Left ventricle myocardium inferior (tissue), 1 donor: ENCODE measurements at regions not wholly inside any gene's neighbourhood (a gene's known extent, or its start where the extent isn't known, plus 50 kb on each side); places are given as distances from the start of the nearest gene placed in this dataset.

Source experiments
- DNase-seq: peaks from one replicate; pipeline ENCODE4 v3.0.0-alpha.2; 2020
- H3K27ac ChIP-seq: fragments of 200-600 bp; replicated peaks from 2 replicates; pipeline ENCODE4 v1.8.0; 2021
- H3K27me3 ChIP-seq: fragments of 200-600 bp; 2 replicates; pipeline ENCODE4 v1.8.0; 2021; ENCODE audit warnings: low read depth
- H3K36me3 ChIP-seq: fragments of 200-600 bp; 2 replicates; pipeline ENCODE4 v1.8.0; 2021
- H3K4me1 ChIP-seq: fragments of 200-600 bp; 2 replicates; pipeline ENCODE4 v1.8.0; 2021
- H3K4me3 ChIP-seq: fragments of 200-600 bp; 2 replicates; pipeline ENCODE4 v1.8.0; 2021; ENCODE audit warnings: mild to moderate bottlenecking, moderate library complexity
- H3K9me3 ChIP-seq: fragments of 200-600 bp; replicated peaks from 2 replicates; pipeline ENCODE4 v1.8.0; 2021
- intact Hi-C: fragments of 100-400 bp; cut with micrococcal nuclease; formaldehyde crosslinking; loops from one replicate; pipeline ENCODE4 v1.11.0; 2022
- TF ChIP-seq, protein P1 (sequence below): fragments of 200-600 bp; IDR thresholded peaks from 2 replicates; pipeline ENCODE4 v1.8.0; 2021; ENCODE audit warnings: antibody characterized with exemption, mild to moderate bottlenecking, borderline replicate concordance
- donor health status: DM: no; HTN: yes; CAD: no; lungs with severe emphysema.

DNA sequence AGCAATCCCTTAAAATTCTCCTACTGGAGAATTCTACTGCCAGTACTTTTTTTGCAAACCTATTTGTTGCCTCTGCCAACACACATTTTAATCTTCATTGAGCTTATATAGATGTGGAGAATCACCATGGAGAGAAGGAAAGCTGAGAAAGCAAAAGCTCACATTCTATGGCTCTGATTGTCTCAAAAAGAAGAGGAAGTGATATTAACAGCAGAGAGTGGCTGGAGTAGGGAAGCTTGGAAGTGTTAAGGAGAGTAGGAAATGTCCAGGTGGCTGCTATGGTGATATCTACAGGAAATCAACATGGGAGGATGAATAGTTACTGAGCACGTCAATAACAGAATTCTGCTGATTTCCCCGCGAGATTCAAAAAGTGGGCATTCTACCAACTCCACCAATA, 78.8 kb upstream of the TDRD3 start:
- Histone ChIP-seq H3K4me3 (no peak overlapping the region), H3K9me3 (no peaks in the 10 kb centered on the region), H3K4me1 (no peaks in the 10 kb centered on the region), H3K27ac (no peak overlapping the region), H3K36me3 (no peaks in the 10 kb centered on the region), H3K27me3 (no peaks in the 10 kb centered on the region)
- intact Hi-C loops: no loop called here
- TF ChIP-seq, protein P1, sequence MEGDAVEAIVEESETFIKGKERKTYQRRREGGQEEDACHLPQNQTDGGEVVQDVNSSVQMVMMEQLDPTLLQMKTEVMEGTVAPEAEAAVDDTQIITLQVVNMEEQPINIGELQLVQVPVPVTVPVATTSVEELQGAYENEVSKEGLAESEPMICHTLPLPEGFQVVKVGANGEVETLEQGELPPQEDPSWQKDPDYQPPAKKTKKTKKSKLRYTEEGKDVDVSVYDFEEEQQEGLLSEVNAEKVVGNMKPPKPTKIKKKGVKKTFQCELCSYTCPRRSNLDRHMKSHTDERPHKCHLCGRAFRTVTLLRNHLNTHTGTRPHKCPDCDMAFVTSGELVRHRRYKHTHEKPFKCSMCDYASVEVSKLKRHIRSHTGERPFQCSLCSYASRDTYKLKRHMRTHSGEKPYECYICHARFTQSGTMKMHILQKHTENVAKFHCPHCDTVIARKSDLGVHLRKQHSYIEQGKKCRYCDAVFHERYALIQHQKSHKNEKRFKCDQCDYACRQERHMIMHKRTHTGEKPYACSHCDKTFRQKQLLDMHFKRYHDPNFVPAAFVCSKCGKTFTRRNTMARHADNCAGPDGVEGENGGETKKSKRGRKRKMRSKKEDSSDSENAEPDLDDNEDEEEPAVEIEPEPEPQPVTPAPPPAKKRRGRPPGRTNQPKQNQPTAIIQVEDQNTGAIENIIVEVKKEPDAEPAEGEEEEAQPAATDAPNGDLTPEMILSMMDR: no peak
- no peak for DNase-seq

DNA sequence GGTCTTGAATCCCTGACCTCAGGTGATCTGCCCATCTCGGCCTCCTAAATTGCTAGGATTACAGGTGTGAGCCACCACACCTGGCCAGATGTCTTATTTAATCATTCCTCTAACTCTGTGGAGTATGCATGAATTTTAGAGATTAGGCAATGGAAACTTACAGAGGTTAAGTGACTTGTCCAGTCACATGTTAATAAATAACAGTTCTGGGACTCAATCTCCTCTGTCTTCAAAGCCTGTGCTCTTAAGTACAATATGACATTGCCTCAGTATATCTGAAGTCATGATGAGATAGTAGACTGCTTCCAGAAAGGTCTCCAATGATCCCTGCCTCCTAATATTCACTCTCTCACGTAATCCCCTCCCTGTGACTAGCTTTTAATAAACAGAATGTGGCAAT, 72.9 kb upstream of the TDRD3 start:
- Histone ChIP-seq H3K9me3 (no peaks in the 10 kb centered on the region), H3K4me3 (no peak overlapping the region), H3K4me1 (peaks cover 15% of the 10 kb centered on the region), H3K27ac (no peak overlapping the region), H3K27me3 (no peaks in the 10 kb centered on the region), H3K36me3 (no peaks in the 10 kb centered on the region)
- intact Hi-C loops: no loop called here
- TF ChIP-seq, protein P1: no peak
- no peak for DNase-seq

DNA sequence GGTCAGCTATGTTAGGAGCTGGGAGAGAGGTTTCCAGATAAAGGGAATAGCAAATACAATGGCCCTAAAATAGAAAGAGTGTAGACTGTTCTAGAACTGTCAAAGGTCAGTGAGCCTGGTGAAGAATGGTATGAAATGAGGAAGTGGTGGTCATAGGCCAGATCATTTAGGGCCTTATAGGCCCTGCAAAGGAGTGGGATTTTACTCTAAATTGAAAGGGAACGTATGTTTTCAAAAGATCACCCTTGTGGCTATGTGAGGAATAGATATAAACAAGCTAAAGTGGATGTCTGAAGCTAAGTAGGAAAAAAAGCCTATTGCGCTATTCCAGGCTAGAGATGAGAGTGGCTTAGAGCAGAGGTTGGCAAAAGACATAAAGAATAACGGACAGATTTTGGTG, 70.7 kb upstream of the TDRD3 start:
- TF ChIP-seq, protein P1: no peak
- intact Hi-C loops: no loop called here

GRCh38 chr13:60327511-60327910, 69.5 kb upstream of the TDRD3 start:
- Histone ChIP-seq H3K27me3 (no peaks in the 10 kb centered on the region), H3K27ac (no peak overlapping the region), H3K9me3 (no peaks in the 10 kb centered on the region), H3K4me3 (no peak overlapping the region), H3K4me1 (peaks cover 15% of the 10 kb centered on the region), H3K36me3 (no peaks in the 10 kb centered on the region)
- intact Hi-C loops: no loop called here
- TF ChIP-seq, protein P1: no peak
- no peak for DNase-seq

More for the DNA sequence above, 70.7 kb upstream of the TDRD3 start:
- Histone ChIP-seq H3K4me3 (no peak overlapping the region), H3K36me3 (no peaks in the 10 kb centered on the region), H3K27ac (no peak overlapping the region), H3K9me3 (no peaks in the 10 kb centered on the region), H3K4me1 (peaks cover 15% of the 10 kb centered on the region), H3K27me3 (no peaks in the 10 kb centered on the region)
- no peak for DNase-seq

GRCh38 chr13:60328073-60328472, 68.9 kb upstream of the TDRD3 start:
- Histone ChIP-seq H3K4me1 (peaks cover 15% of the 10 kb centered on the region), H3K27me3 (no peaks in the 10 kb centered on the region), H3K9me3 (no peaks in the 10 kb centered on the region), H3K4me3 (no peak overlapping the region), H3K36me3 (no peaks in the 10 kb centered on the region), H3K27ac (no peak overlapping the region)
- TF ChIP-seq, protein P1: no peak
- no peak for DNase-seq
- intact Hi-C loops: no loop called here
